ENCODE measurements at regions not wholly inside any gene's neighbourhood (a gene's known extent, or its start where the extent isn't known, plus 50 kb on each side); places are given as distances from the start of the nearest gene placed in this dataset.
"Not testable (repeated sequence)": the region's sequence is repeated elsewhere in the genome, so short reads cannot be mapped to it uniquely, and the experiment has no call there.

DNA sequence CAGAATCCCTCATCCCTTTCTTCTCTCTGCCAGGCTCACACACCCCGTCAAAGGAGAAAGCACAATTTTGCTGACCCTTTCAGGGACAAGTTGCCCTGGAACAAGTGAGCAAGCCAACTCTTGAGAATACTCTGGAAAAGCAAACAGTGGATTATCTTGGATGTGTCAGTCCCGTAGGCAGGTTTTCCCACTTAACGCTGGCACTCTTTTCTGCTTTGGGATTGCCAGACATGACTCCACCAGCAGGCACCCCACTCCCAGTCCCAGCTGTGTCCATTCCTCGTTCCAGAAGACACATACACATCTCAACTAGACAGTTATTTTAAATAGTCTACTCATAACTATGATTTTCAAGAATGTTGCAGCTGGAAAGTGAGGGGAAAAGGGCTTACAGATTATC lies 145.5 kb upstream of the CDKN3 start:
- DNase-seq (ENCODE audit: low spot score) = no peak

DNA sequence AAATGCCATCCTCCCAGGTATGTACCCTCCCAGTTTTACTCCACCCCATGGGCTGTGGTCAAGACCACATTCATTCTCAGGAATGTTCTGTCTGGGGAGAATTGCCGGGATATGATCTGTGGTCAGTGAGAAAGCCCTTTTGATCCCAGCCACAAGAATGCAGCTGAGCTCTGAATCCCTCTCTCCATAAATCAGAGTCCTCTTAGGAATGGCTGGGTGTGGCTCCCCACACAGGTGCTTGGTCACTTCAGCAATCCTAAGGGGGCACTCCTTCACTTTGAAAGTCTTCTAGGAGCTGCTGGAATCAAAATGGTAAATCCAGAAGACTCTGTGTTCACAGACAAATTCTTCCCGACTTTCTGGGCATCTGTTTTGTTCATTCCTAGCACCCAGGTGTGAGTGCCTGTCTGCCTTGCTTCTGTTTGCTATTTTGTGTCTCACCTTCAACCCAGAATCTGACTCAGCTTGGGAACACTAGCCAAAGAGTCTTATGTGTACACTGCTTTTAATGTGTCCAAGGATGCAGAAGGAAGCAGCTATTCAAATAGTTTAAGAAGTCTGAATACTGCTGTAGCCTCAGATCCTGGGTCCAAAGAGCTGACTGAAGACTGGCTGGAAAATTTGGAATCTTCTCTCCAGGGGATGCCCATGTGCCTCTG lies 144.6 kb upstream of the CDKN3 start:
- no peak for DNase-seq (ENCODE audit: low spot score)

GRCh38 chr14:54253195-54253947 lies 143.4 kb upstream of the CDKN3 start:
- no peak for DNase-seq (ENCODE audit: low spot score)

DNA sequence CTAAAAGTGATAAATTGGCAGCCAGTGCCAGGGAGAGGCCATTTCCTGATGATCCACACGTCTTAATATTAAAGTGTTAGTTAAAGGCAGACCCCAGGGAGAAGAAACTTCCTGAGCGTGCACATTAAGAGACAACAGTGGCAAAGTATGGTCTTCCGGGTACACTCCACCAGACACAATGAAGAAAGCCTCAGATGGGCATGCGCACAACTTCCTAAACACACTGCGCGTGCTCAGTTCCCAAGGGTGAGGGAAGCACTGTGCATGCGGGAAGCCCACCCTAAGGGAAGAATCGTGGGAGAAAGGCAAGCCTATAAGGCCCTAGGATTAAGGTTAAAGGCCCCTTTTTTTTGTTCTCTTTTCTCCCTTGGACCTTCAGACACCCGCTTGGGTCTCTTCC lies 140.7 kb upstream of the CDKN3 start:
- no peak for DNase-seq (ENCODE audit: low spot score)

DNA sequence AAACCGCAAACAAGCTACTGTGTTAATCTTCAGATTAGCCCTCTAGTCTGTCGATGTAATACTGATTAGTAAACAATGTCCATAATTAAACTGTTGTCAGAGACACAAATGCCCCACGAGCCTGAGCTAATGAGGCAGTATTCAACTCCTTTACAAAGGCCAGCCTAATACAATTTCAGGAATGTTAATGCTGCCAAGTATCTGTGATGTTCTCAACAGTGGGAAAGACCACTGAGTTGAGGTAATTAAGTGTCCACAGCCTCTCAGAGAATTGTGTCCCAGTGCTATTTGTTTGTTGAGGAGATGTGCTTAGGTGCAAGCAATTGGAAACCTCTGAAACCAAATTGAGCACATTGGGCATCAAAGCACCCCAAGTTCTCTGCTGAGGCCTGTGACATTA lies 139.4 kb upstream of the CDKN3 start:
- no peak for DNase-seq (ENCODE audit: low spot score)

GRCh38 chr14:54258382-54258781 lies 138.4 kb upstream of the CDKN3 start:
- DNase-seq (ENCODE audit: low spot score) = no peak

- no peak for DNase-seq (ENCODE audit: low spot score)
These were observed 137.0 kb upstream of the CDKN3 start for GRCh38 chr14:54259821-54260220.

- DNase-seq (ENCODE audit: low spot score) = no peak
These were observed 135.5 kb upstream of the CDKN3 start for GRCh38 chr14:54261283-54261682.

DNA sequence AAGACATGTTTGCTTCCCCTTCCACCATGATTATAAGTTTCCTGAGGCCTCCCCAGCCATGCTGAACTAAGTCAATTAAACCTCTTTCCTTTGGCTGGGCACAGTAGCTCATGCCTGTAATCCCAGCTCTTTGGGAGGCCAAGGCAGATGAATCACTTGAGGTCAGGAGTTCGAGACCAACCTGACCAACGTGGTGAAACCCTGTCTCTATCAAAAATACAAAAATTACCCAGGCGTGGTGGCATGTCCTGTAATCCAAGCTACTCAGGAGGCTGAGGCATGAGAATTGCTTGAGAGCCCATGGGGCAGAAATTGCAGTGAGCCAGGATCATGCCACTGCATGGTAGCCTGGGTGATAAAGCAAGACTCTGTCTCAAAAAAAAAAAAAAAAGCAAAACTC lies 130.2 kb upstream of the CDKN3 start:
- DNase-seq (ENCODE audit: low spot score) = not testable (repeated sequence)

- no peak for DNase-seq (ENCODE audit: low spot score)
These were observed 129.6 kb upstream of the CDKN3 start for GRCh38 chr14:54267172-54267571.

DNA sequence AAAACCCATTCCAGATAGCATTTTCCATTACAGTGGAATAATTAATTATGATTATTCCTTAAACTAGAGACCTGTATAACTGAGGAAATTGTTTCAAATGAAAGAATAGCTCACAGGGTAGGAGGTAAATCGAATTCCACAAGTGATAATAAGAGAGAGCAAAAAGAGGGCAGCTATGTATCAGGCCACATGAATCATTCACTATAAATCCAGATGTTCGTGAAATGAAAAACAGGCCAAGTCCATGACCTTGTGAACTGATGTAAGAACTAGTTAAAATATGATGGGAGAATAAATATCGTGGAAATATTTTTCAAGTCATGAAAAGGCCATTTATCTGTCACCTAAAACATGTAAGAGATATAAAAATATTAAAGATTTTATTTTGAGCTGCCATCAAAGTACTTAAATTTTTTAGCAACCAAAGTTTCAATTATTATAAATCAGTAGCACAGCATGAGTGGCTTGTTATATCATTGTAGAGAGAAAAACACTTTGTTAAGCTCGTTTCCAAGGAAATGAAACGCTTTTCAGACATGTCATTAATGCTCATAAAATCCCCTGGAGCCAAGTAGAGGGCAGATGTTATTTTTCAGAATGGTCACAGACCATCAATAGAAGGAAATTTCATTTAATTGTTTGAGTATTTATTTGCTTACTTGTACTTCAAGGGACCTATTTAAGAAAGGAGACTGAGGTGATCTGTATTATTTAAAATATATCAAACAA lies 120.6 kb upstream of the CDKN3 start:
- DNase-seq (ENCODE audit: low spot score) = no peak

DNA sequence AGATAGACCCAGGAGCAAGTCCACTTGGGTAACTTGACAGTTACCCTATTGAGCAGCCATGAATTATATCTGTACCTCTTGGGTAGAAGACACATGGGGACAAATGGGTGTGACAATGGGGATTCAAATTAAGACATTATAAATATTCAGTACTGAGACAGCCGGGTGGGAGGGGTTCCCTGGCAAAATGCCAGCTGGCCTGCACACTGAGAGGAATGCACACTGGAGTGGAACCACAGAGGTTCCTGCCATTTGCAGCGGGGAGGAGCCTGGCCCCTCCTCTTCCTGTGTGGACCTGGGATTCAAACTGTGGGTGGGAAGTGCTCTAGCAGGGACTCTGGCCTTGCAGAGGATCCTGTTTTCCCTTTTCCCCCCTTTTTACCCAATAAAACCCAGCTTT lies 118.7 kb upstream of the CDKN3 start:
- DNase-seq (ENCODE audit: low spot score) = no peak

DNA sequence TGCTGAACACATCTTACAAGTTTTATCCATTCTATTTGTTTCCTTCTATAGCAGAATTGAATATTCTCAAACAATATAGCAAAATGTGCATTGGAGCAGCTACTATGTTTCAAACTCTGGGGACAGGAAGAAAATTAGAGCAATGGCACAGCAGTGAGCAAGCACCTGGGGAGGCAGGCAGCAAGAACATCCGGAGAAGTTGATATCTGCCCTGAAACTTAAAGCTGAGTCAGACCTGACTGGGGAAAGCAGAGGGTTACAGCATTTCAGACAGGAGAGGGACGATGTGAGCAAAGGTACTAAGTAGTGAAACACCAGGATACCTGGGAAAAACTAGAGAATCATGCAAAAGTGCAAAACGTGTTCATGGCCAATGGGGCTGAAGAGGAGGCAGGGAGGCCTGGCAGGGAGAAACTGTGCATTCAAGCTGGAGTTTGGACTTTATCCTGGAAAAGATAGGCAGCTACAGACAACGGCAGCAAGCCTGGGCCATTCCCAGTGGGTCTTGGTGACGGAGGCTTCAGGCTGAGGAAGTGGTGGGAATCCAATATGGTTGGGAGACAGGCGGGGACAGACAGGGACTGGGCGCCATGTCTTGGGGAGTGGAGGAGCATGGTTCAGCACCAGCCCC lies 118.0 kb upstream of the CDKN3 start:
- DNase-seq (ENCODE audit: low spot score) = no peak

- no peak for DNase-seq (ENCODE audit: low spot score)
These were observed 114.0 kb upstream of the CDKN3 start for GRCh38 chr14:54282849-54283248.

GRCh38 chr14:54285030-54285429 lies 111.8 kb upstream of the CDKN3 start:
- no peak for DNase-seq (ENCODE audit: low spot score)

GRCh38 chr14:54291491-54292191 lies 105.2 kb upstream of the CDKN3 start:
- DNase-seq (ENCODE audit: low spot score) = no peak

DNA sequence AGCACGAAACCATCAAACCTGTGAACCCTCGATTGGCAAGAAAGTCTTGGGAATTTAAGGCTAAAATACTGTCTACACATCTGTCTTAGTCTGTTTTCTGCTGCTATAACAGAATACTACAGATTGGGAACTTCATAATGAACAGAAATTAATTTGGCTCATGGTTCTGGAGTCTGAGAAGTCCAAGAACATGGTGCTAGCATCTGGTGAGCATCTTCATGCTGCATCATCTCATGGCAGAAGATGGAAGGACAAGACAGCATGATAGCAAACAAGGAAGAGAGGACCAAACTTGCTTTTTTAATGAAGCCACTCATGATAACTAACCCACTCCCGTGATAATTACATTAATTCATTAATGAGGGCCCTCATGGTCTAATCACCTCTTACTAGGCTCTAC lies 102.0 kb upstream of the CDKN3 start:
- DNase-seq (ENCODE audit: low spot score) = no peak

DNA sequence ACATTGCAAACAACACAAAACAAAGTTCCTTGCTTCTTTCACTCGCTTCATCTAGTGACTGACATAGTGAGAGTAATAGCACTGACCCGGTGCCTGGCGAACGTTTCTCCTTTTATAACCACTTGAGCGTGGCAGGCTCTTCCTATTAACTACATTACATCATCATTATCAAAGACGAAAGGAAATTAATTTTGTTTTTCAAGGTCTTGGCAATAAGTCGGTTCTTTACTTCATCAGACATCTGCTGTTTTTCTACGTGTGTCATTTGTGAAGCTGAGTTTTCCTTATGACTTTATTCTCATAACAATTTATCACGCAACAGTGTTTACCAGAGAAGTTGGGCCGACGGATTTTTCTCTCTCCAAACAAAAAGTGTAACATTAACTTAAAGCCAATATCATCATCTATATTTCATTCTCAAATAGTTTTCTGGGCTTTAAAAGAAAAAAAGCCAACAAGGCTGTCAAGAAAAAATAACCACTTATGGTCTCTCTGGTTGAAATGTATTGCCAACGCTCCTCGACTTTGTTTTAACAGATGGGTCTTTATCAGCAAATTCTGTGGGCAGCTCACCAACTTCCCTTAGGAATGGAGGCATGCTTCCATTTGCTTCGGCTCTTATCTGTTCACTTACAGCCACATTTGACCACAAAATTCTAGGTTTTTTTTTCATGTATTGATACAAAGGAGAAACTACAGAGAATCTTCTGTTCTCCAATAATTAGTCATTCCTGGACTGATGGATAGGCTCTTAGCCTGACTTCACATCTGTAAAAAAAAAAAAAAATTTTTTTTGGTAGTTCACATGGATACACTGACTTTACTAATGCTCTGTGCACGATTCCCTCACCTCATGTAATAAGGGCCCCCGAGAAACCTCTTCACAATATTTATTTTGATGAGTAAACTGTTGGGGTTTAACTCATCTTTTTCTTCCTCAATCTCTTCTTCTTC lies 97.1 kb upstream of the CDKN3 start:
- no peak for DNase-seq (ENCODE audit: low spot score)

DNA sequence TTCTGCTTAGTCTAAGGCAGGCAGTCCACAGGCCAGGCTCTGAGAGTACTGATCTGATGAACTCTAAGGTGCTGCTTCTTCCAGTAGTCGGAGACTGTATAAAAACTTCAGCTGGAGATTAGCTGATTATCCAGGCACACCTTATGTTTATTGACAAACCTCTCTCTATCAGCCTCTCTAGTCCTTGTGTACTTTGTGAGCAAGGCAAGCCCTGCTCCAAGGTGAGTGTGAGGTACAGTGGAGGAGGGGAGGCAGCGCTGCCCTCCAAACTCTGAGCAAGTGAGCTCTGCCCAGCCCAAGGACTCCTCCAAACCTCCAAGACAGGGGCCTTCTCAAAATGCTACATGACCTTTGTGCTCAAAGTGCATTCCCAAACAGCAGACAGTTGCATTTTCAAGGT lies 95.9 kb upstream of the CDKN3 start:
- no peak for DNase-seq (ENCODE audit: low spot score)

DNA sequence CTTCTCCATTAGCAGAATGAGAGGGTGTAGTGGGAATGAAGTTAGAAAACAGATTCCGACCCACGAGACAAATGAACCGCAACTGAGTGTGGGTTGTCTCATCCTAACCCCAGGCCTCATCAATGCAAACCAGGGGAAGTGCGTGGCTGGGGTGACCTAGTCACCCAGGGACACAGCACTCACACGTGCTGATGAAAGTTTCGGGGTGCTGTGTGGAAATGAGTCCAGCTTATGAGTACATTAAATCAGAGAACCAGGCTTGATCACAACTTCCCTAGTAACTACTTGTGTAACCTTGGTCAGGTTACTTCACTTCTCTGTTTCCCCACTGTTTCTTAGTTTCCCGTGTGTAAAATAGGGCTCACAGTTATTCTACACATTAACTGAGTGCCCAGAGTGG lies 95.4 kb upstream of the CDKN3 start:
- DNase-seq (ENCODE audit: low spot score) = no peak

DNA sequence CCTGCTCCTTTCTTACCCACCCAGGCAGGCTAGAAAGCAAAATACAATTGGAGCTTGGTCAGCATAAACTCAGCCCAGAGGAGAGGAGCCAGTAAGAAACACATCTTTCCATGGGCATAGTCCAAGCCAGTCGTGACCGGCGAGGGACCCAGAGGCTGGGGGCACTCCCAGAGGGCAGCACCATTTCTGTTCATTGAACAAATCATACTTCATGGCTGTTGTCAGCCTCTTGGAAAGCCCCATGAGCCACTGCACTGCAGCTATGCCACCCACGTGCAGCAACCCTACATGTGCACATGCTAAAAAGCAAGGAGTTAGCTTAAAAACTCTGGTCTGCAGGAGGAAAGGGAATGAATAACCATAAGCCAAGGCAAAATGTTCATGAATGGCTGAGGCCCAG lies 90.0 kb upstream of the CDKN3 start:
- no peak for DNase-seq (ENCODE audit: low spot score)

Data from SK-N-DZ (cell line).